GM19463 (cell line): ENCODE measurements at regions not wholly inside any gene's neighbourhood (a gene's known extent, or its start where the extent isn't known, plus 50 kb on each side); places are given as distances from the start of the nearest gene placed in this dataset.
"Not testable (repeated sequence)": the region's sequence is repeated elsewhere in the genome, so short reads cannot be mapped to it uniquely, and the experiment has no call there.

Experiments
- ATAC-seq: cut with Tn5 transposase; IDR thresholded peaks from one replicate; pipeline ENCODE4 v1.9.1; 2021; ENCODE audit warnings: mild to moderate bottlenecking, moderate library complexity; ENCODE audit not compliant: unreplicated experiment

DNA sequence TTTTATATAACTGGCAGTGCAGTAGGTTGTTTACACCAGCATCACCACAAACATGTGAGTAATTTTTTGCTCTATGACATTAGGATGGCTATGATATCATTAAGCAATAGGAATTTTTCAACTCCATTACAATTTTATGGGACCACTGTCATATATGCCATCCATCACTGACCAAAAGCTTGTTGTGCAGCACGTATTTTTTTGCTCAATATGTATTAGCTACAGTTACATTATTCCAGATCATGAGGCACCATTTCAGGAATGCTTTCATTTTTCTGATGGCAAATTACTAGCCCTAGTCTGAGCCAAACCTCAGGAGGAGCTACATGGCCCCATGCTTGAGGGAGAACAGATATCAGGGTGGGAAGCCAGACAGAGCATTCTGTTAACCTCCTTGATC is 56.8 kb upstream of the DCLK2 start:
- ATAC-seq: no peak

DNA sequence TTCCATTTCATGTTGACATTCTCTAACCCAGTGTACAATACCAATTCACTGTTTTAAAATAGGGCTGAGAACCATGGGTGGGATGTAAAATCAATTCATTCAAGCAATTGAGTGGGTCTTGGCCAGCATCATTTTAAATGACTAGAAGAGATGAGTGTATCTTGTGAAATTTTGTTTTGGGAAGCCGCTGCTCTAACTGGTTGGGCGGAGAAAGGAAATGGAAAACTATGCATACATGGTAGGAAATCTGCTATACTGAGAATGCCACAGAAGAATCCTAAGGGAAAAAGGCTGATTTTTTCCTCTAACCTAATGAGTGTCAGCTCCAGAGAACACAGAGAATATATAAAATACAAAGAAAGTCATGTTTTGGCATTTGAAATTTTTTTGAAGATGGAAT is 54.8 kb upstream of the DCLK2 start:
- no peak for ATAC-seq

DNA sequence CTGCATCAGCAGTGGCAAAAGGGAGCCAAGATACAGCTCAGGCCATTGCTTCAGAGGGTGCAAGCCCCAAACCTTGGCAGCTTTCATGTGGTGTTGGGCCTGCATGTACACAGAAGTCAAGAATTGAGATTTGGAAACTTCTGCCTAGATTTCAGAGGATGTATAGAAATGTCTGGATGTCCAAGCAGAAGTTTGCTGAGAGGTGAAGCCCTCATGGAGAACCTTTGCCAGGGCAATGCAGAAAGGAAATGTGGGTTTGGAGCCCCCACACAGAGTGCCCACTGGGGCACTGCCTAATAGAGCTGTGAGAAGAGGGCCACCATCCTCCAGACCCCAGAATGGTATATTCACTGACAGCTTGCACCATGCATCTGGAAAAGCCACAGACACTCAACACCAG is 51.3 kb upstream of the DCLK2 start:
- ATAC-seq: not testable (repeated sequence)
